ENCODE measurements at regions not wholly inside any gene's neighbourhood (a gene's known extent, or its start where the extent isn't known, plus 50 kb on each side); places are given as distances from the start of the nearest gene placed in this dataset.

DNA sequence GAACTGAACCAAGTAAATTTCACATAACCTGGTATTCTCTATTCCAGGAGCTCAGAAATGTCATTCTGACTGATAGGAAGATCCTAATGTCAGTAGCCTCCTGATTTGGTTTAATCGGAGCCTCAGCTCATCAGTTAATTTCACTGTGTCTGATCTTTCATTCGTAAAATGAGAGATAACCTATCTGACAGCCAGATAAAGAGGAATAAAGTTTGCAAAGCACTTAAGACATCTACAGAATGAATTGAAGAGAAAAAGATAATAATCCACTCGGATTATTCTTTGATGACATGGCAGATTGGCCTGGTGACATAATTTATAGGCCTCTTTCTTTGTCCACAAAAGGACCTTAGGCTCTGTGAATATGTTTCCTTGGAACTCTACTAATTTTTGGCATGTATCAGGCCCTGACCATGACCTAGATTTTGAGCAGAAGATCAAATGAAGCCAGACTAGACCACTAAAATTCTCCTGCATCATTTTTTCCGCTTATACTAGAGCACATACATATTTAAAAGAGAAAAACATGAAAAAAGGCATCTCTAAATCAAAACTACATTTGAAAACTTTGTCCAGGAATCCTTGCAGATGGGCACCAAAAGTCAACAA, 312.4 kb downstream of the MTX2 start:
- DNase-seq (ENCODE audit: low spot score), result no peak
- 87% methylated on average over 4 of the region's 4 CpGs for WGBS
- no peak overlapping the region for H3K27ac ChIP-seq (ENCODE audit: low read depth in 1 of 2, low read length in 2 of 2)

More for the DNA sequence above, 312.4 kb downstream of the MTX2 start:
- Histone ChIP-seq H3K27me3 (ENCODE audit: control insufficient read depth in 4 of 4, insufficient read depth in 4 of 4, low read length in 3 of 4) (peaks cover 0 to 2% (median 0%) of the 10 kb centered on the region in 4 donors), H3K36me3 (ENCODE audit: control insufficient read depth in 4 of 4, insufficient read depth in 3 of 4, low read depth in 1 of 4, low read length in 3 of 4) (no peaks in the 10 kb centered on the region), H3K4me3 (ENCODE audit: low read depth in 1 of 3, low read length in 3 of 3) (no peak overlapping the region), H3K9me3 (ENCODE audit: control insufficient read depth in 4 of 4, low read length in 3 of 4) (no peaks in the 10 kb centered on the region), H3K4me1 (ENCODE audit: control insufficient read depth in 4 of 4, insufficient read depth in 4 of 4, low read length in 3 of 4) (peaks cover 0 to 5% (median 2%) of the 10 kb centered on the region in 4 donors), H3K9ac (ENCODE audit: low read depth in 1 of 2, low read length in 2 of 2) (no peak overlapping the region)
- TF ChIP-seq FOXA2 (IDR thresholded peaks at IDR 0.05), result no peak
- TF ChIP-seq, protein P1, sequence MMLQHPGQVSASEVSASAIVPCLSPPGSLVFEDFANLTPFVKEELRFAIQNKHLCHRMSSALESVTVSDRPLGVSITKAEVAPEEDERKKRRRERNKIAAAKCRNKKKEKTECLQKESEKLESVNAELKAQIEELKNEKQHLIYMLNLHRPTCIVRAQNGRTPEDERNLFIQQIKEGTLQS (IDR thresholded peaks at IDR 0.05), result no peak
- TF ChIP-seq, protein P2, sequence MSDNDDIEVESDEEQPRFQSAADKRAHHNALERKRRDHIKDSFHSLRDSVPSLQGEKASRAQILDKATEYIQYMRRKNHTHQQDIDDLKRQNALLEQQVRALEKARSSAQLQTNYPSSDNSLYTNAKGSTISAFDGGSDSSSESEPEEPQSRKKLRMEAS (IDR thresholded peaks at IDR 0.05), result no peak
- no peak for TF ChIP-seq RXRA (IDR thresholded peaks at IDR 0.05)
- no peak for TF ChIP-seq GABPA (IDR thresholded peaks at IDR 0.05 in 1 of 2, conservative IDR thresholded peaks at IDR 0.05 in 1 of 2)
- TF ChIP-seq EGR1 (IDR thresholded peaks at IDR 0.05; ENCODE audit: low read depth in 2 of 2), result no peak
- TF ChIP-seq RAD21 (IDR thresholded peaks at IDR 0.05), result no peak
- TF ChIP-seq, protein P3, sequence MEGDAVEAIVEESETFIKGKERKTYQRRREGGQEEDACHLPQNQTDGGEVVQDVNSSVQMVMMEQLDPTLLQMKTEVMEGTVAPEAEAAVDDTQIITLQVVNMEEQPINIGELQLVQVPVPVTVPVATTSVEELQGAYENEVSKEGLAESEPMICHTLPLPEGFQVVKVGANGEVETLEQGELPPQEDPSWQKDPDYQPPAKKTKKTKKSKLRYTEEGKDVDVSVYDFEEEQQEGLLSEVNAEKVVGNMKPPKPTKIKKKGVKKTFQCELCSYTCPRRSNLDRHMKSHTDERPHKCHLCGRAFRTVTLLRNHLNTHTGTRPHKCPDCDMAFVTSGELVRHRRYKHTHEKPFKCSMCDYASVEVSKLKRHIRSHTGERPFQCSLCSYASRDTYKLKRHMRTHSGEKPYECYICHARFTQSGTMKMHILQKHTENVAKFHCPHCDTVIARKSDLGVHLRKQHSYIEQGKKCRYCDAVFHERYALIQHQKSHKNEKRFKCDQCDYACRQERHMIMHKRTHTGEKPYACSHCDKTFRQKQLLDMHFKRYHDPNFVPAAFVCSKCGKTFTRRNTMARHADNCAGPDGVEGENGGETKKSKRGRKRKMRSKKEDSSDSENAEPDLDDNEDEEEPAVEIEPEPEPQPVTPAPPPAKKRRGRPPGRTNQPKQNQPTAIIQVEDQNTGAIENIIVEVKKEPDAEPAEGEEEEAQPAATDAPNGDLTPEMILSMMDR (IDR thresholded peaks at IDR 0.05; ENCODE audit: low read depth, low read length, missing input control), result no peak
- no peak for TF ChIP-seq NR2F2 (IDR thresholded peaks at IDR 0.05)
- TF ChIP-seq YY1 (IDR thresholded peaks at IDR 0.05), result no peak
- TF ChIP-seq, protein P4, sequence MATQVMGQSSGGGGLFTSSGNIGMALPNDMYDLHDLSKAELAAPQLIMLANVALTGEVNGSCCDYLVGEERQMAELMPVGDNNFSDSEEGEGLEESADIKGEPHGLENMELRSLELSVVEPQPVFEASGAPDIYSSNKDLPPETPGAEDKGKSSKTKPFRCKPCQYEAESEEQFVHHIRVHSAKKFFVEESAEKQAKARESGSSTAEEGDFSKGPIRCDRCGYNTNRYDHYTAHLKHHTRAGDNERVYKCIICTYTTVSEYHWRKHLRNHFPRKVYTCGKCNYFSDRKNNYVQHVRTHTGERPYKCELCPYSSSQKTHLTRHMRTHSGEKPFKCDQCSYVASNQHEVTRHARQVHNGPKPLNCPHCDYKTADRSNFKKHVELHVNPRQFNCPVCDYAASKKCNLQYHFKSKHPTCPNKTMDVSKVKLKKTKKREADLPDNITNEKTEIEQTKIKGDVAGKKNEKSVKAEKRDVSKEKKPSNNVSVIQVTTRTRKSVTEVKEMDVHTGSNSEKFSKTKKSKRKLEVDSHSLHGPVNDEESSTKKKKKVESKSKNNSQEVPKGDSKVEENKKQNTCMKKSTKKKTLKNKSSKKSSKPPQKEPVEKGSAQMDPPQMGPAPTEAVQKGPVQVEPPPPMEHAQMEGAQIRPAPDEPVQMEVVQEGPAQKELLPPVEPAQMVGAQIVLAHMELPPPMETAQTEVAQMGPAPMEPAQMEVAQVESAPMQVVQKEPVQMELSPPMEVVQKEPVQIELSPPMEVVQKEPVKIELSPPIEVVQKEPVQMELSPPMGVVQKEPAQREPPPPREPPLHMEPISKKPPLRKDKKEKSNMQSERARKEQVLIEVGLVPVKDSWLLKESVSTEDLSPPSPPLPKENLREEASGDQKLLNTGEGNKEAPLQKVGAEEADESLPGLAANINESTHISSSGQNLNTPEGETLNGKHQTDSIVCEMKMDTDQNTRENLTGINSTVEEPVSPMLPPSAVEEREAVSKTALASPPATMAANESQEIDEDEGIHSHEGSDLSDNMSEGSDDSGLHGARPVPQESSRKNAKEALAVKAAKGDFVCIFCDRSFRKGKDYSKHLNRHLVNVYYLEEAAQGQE (IDR thresholded peaks at IDR 0.05), result no peak
- TF ChIP-seq, protein P5, sequence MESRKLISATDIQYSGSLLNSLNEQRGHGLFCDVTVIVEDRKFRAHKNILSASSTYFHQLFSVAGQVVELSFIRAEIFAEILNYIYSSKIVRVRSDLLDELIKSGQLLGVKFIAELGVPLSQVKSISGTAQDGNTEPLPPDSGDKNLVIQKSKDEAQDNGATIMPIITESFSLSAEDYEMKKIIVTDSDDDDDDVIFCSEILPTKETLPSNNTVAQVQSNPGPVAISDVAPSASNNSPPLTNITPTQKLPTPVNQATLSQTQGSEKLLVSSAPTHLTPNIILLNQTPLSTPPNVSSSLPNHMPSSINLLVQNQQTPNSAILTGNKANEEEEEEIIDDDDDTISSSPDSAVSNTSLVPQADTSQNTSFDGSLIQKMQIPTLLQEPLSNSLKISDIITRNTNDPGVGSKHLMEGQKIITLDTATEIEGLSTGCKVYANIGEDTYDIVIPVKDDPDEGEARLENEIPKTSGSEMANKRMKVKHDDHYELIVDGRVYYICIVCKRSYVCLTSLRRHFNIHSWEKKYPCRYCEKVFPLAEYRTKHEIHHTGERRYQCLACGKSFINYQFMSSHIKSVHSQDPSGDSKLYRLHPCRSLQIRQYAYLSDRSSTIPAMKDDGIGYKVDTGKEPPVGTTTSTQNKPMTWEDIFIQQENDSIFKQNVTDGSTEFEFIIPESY (IDR thresholded peaks at IDR 0.05), result no peak
- TF ChIP-seq JUND (IDR thresholded peaks at IDR 0.05), result no peak
- no peak for TF ChIP-seq SP1 (IDR thresholded peaks at IDR 0.05)
- TF ChIP-seq TAF1 (conservative IDR thresholded peaks at IDR 0.05), result no peak
- no peak for TF ChIP-seq HNF4G (IDR thresholded peaks at IDR 0.05)
